Left lung (tissue), 4 donors: ENCODE measurements at regions not wholly inside any gene's neighbourhood (a gene's known extent, or its start where the extent isn't known, plus 50 kb on each side); places are given as distances from the start of the nearest gene placed in this dataset.

Source experiments
- ATAC-seq: fragments of 200-7000 bp; cut with Tn5 transposase; one replicate; pipeline ENCODE4 v1.9.1; 2020; ENCODE audit warnings: moderate library complexity
- DNase-seq, 4 donors: peaks; one replicate each; pipeline ENCODE4 v3.0.0-alpha.2; 2013 to 2020
- H3K27ac ChIP-seq, 2 donors: fragments of 200-600 bp; sonication (generic) in 1 of 2; one replicate each; pipeline versions ENCODE4 v1.5.0 to v1.8.0; 2020 to 2021
- H3K27me3 ChIP-seq, 2 donors: fragments of 200-600 bp; sonication (generic) in 1 of 2; one replicate each; pipeline versions ENCODE4 v1.5.0 to v1.8.0; 2020 to 2021
- H3K36me3 ChIP-seq, 2 donors: fragments of 200-600 bp; sonication (generic) in 1 of 2; one replicate each; pipeline versions ENCODE4 v1.5.0 to v1.8.0; 2020 to 2021
- H3K4me1 ChIP-seq, 2 donors: fragments of 200-600 bp; one replicate each; pipeline ENCODE4 v1.8.0; 2021
- H3K4me3 ChIP-seq, 2 donors: fragments of 200-600 bp; sonication (generic) in 1 of 2; one replicate each; pipeline versions ENCODE4 v1.5.0 to v1.8.0; 2020 to 2021; ENCODE audit warnings: mild to moderate bottlenecking in 1 of 2
- H3K9me3 ChIP-seq, 2 donors: fragments of 200-600 bp; sonication (generic) in 1 of 2; one replicate each; pipeline versions ENCODE4 v1.5.0 to v1.8.0; 2020 to 2021
- intact Hi-C, 2 donors: fragments of 100-400 bp; cut with DNase I; formaldehyde crosslinking; loops; one replicate each; pipeline versions ENCODE4 v1.11.2 to v1.14.2; 2022
- TF ChIP-seq, protein P1 (sequence below), 2 donors: fragments of 200-600 bp; sonication (generic) in 1 of 2; IDR thresholded peaks; one replicate each; pipeline versions ENCODE4 v1.5.0 to v1.8.0; 2021; ENCODE audit warnings: antibody characterized with exemption in 2 of 2
- donor health status: DM: no; HTN: yes; CAD: no.
- donor health status: DM: no; HTN: no; CAD: no.

- no peak overlapping the region for H3K4me3 ChIP-seq
- DNase-seq (no peak), ATAC-seq (no peak)
- H3K4me1 ChIP-seq: no peaks in the 10 kb centered on the region
- H3K36me3 ChIP-seq: no peaks in the 10 kb centered on the region
- H3K9me3 ChIP-seq: peaks cover 0 to 5% of the 10 kb centered on the region in 2 donors
- intact Hi-C loops: no loop called here
- no peaks in the 10 kb centered on the region for H3K27me3 ChIP-seq
- TF ChIP-seq, protein P1, sequence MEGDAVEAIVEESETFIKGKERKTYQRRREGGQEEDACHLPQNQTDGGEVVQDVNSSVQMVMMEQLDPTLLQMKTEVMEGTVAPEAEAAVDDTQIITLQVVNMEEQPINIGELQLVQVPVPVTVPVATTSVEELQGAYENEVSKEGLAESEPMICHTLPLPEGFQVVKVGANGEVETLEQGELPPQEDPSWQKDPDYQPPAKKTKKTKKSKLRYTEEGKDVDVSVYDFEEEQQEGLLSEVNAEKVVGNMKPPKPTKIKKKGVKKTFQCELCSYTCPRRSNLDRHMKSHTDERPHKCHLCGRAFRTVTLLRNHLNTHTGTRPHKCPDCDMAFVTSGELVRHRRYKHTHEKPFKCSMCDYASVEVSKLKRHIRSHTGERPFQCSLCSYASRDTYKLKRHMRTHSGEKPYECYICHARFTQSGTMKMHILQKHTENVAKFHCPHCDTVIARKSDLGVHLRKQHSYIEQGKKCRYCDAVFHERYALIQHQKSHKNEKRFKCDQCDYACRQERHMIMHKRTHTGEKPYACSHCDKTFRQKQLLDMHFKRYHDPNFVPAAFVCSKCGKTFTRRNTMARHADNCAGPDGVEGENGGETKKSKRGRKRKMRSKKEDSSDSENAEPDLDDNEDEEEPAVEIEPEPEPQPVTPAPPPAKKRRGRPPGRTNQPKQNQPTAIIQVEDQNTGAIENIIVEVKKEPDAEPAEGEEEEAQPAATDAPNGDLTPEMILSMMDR (IDR thresholded peaks at IDR 0.05): no peak
- no peak overlapping the region for H3K27ac ChIP-seq
These were observed 120.6 kb upstream of the NRP1 start for GRCh38 chr10:33455029-33455428.

GRCh38 chr10:33454554-33454953, 120.1 kb upstream of the NRP1 start:
- Histone ChIP-seq H3K27ac (no peak overlapping the region), H3K36me3 (no peaks in the 10 kb centered on the region), H3K9me3 (peaks cover 0 to 5% of the 10 kb centered on the region in 2 donors), H3K4me1 (no peaks in the 10 kb centered on the region), H3K27me3 (no peaks in the 10 kb centered on the region), H3K4me3 (no peak overlapping the region)
- TF ChIP-seq, protein P1 (IDR thresholded peaks at IDR 0.05): no peak
- ATAC-seq (no peak), DNase-seq (no peak)
- intact Hi-C loops: no loop called here

DNA sequence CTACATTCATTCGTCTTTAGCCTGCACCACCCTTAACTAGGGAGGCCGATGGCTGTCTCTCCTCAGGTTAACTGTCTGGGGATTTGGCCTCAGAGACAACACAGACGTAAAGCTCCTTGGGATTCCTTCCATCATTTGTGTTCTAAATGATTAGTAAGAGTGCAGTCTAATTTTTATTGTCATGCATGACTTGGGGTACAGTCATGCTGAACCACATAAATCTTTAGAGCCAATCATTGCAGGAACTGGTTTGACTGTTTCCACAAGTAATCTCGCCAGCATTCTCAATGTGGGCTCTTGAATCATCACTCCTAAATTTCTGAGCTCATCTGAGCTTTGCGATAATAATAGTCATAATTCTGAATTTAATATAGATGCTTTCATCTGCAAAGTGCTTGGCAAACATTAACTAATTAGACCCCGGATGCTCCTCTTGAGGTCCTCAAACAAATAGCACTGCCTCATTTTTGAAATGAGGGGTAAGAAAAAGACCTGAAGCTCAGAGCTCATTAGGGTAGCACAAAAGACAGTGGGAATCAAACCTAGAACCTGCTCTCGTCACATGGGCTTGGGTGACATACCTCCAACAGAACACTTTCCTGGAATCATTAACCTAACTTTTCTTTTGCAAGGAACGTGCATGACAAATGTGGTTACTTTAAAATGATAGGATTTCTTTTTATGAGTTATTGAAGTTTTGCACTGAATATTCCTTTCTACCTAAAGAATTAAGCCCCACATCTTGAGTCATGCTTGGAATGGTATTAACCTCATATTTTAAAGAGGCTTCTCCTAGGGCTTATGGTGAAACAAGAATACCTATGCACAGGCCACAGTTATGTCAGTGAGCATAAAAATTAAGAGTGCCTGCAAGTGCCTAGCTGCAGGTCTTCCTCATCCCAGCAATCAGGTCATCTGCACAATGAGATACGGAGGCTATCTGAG, 118.9 kb upstream of the NRP1 start:
- Histone ChIP-seq H3K27me3 (no peaks in the 10 kb centered on the region), H3K4me1 (no peaks in the 10 kb centered on the region), H3K27ac (no peak overlapping the region), H3K9me3 (peaks cover 0 to 5% of the 10 kb centered on the region in 2 donors), H3K36me3 (no peaks in the 10 kb centered on the region), H3K4me3 (no peak overlapping the region)
- TF ChIP-seq, protein P1 (IDR thresholded peaks at IDR 0.05): no peak
- intact Hi-C loops: no loop called here
- ATAC-seq: no peak
- no peak for DNase-seq

DNA sequence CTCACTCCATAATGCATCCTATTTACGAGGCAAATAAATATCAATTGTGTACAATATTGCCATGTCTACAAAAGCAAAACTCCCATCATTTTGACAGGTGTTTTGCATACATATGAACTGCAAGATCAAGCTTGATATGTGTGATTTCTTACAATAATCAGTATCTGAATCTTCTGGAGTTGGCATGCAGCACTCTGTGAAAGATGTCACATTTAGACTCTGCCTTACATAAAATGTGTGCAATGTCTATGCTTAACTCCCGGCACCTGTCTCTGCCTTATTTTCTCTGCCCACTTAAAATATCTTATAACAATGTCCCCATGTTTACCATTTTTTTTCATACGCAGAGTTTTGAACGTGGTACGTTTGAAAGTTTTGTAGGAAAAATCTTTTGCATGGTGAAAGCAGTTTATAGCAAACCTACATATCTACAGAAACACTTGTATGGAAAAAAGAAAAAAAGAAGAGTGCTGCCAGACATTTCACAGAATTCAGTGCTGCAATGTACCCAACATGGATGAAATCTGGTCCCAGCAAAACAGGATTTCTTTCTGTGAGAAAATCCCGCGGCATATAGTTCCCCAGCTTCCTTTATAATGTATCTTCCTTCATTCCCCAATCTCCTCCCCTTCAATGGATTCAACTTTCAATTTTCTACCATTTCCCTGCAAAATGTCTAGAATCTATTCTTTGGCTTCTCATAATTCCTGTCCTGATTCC, 114.1 kb upstream of the NRP1 start:
- Histone ChIP-seq H3K4me3 (no peak overlapping the region), H3K4me1 (no peaks in the 10 kb centered on the region), H3K9me3 (peaks cover 0 to 5% of the 10 kb centered on the region in 2 donors), H3K36me3 (no peaks in the 10 kb centered on the region), H3K27ac (no peak overlapping the region), H3K27me3 (no peaks in the 10 kb centered on the region)
- no peak for DNase-seq
- no peak for ATAC-seq
- intact Hi-C loops: no loop called here
- TF ChIP-seq, protein P1 (IDR thresholded peaks at IDR 0.05): no peak

GRCh38 chr10:33441561-33441960, 107.1 kb upstream of the NRP1 start:
- Histone ChIP-seq H3K4me3 (no peak overlapping the region), H3K9me3 (no peaks in the 10 kb centered on the region), H3K4me1 (no peaks in the 10 kb centered on the region), H3K36me3 (no peaks in the 10 kb centered on the region), H3K27ac (no peak overlapping the region), H3K27me3 (no peaks in the 10 kb centered on the region)
- TF ChIP-seq, protein P1 (IDR thresholded peaks at IDR 0.05): no peak
- intact Hi-C loops: no loop called here
- ATAC-seq (no peak), DNase-seq (no peak)
